ENCODE measurements at regions not wholly inside any gene's neighbourhood (a gene's known extent, or its start where the extent isn't known, plus 50 kb on each side); places are given as distances from the start of the nearest gene placed in this dataset.

GRCh38 chr10:34936061-34936460, 121.0 kb upstream of the PARD3 start:
- no peaks in the 10 kb centered on the region for H3K27me3 ChIP-seq (ENCODE audit: insufficient read depth, low read depth)
- H3K27ac ChIP-seq = no peak overlapping the region
- no peaks in the 10 kb centered on the region for H3K4me1 ChIP-seq (ENCODE audit: low read depth, poor library complexity, severe bottlenecking)
- H3K4me2 ChIP-seq = no peak overlapping the region
- H3K36me3 ChIP-seq (ENCODE audit: insufficient read depth) = no peaks in the 10 kb centered on the region
- H4K20me1 ChIP-seq (ENCODE audit: insufficient read depth) = no peaks in the 10 kb centered on the region
- no peak overlapping the region for H2AFZ ChIP-seq (ENCODE audit: low read depth)
- no peak overlapping the region for H3K4me3 ChIP-seq (IDR thresholded peaks at IDR 0.05; ENCODE audit: insufficient read depth, low read depth, low read length)
- TF ChIP-seq CTCF (conservative IDR thresholded peaks at IDR 0.05; ENCODE audit: low read depth, low read length) = no peak
- no peak overlapping the region for H3K9ac ChIP-seq
- H3K79me2 ChIP-seq (ENCODE audit: insufficient read depth, low read depth) = no peaks in the 10 kb centered on the region

- Histone ChIP-seq H3K4me2 (no peak overlapping the region), H3K79me2 (ENCODE audit: insufficient read depth, low read depth) (no peaks in the 10 kb centered on the region), H3K27ac (no peak overlapping the region), H2AFZ (ENCODE audit: low read depth) (no peak overlapping the region), H3K9ac (no peak overlapping the region), H3K4me1 (ENCODE audit: low read depth, poor library complexity, severe bottlenecking) (no peaks in the 10 kb centered on the region), H3K27me3 (ENCODE audit: insufficient read depth, low read depth) (no peaks in the 10 kb centered on the region), H3K36me3 (ENCODE audit: insufficient read depth) (no peaks in the 10 kb centered on the region), H3K4me3 (IDR thresholded peaks at IDR 0.05; ENCODE audit: insufficient read depth, low read depth, low read length) (no peak overlapping the region), H4K20me1 (ENCODE audit: insufficient read depth) (no peaks in the 10 kb centered on the region)
- no peak for TF ChIP-seq CTCF (conservative IDR thresholded peaks at IDR 0.05; ENCODE audit: low read depth, low read length)
These were observed 118.6 kb upstream of the PARD3 start for GRCh38 chr10:34933676-34934075.

- TF ChIP-seq CTCF (conservative IDR thresholded peaks at IDR 0.05; ENCODE audit: low read depth, low read length) = no peak
- Histone ChIP-seq H3K4me1 (ENCODE audit: low read depth, poor library complexity, severe bottlenecking) (no peaks in the 10 kb centered on the region), H3K27me3 (ENCODE audit: insufficient read depth, low read depth) (no peaks in the 10 kb centered on the region), H3K4me2 (no peak overlapping the region), H2AFZ (ENCODE audit: low read depth) (no peak overlapping the region), H3K4me3 (IDR thresholded peaks at IDR 0.05; ENCODE audit: insufficient read depth, low read depth, low read length) (no peak overlapping the region), H3K9ac (no peak overlapping the region), H3K79me2 (ENCODE audit: insufficient read depth, low read depth) (no peaks in the 10 kb centered on the region), H3K27ac (no peak overlapping the region), H3K36me3 (ENCODE audit: insufficient read depth) (no peaks in the 10 kb centered on the region), H4K20me1 (ENCODE audit: insufficient read depth) (no peaks in the 10 kb centered on the region)
These were observed 117.1 kb upstream of the PARD3 start for GRCh38 chr10:34932235-34932634.

GRCh38 chr10:34931216-34931615, 116.1 kb upstream of the PARD3 start:
- H3K79me2 ChIP-seq (ENCODE audit: insufficient read depth, low read depth) = no peaks in the 10 kb centered on the region
- no peaks in the 10 kb centered on the region for H4K20me1 ChIP-seq (ENCODE audit: insufficient read depth)
- no peak overlapping the region for H3K4me3 ChIP-seq (IDR thresholded peaks at IDR 0.05; ENCODE audit: insufficient read depth, low read depth, low read length)
- H3K36me3 ChIP-seq (ENCODE audit: insufficient read depth) = no peaks in the 10 kb centered on the region
- H3K27me3 ChIP-seq (ENCODE audit: insufficient read depth, low read depth) = no peaks in the 10 kb centered on the region
- H3K27ac ChIP-seq = no peak overlapping the region
- H3K4me2 ChIP-seq = no peak overlapping the region
- H3K9ac ChIP-seq = no peak overlapping the region
- H2AFZ ChIP-seq (ENCODE audit: low read depth) = no peak overlapping the region
- no peak for TF ChIP-seq CTCF (conservative IDR thresholded peaks at IDR 0.05; ENCODE audit: low read depth, low read length)
- H3K4me1 ChIP-seq (ENCODE audit: low read depth, poor library complexity, severe bottlenecking) = no peaks in the 10 kb centered on the region

GRCh38 chr10:34922138-34922537, 107.0 kb upstream of the PARD3 start:
- H3K36me3 ChIP-seq (ENCODE audit: insufficient read depth) = no peaks in the 10 kb centered on the region
- no peak overlapping the region for H2AFZ ChIP-seq (ENCODE audit: low read depth)
- H3K79me2 ChIP-seq (ENCODE audit: insufficient read depth, low read depth) = no peaks in the 10 kb centered on the region
- no peak overlapping the region for H3K27ac ChIP-seq
- no peaks in the 10 kb centered on the region for H4K20me1 ChIP-seq (ENCODE audit: insufficient read depth)
- TF ChIP-seq CTCF (conservative IDR thresholded peaks at IDR 0.05; ENCODE audit: low read depth, low read length) = no peak
- H3K27me3 ChIP-seq (ENCODE audit: insufficient read depth, low read depth) = no peaks in the 10 kb centered on the region
- H3K4me3 ChIP-seq (IDR thresholded peaks at IDR 0.05; ENCODE audit: insufficient read depth, low read depth, low read length) = no peak overlapping the region
- no peak overlapping the region for H3K4me2 ChIP-seq
- H3K9ac ChIP-seq = no peak overlapping the region
- H3K4me1 ChIP-seq (ENCODE audit: low read depth, poor library complexity, severe bottlenecking) = no peaks in the 10 kb centered on the region

All from KMS-11 (cell line).